GM18519 (cell line): ENCODE measurements at regions not wholly inside any gene's neighbourhood (a gene's known extent, or its start where the extent isn't known, plus 50 kb on each side); places are given as distances from the start of the nearest gene placed in this dataset.

Experiments
- ATAC-seq: cut with Tn5 transposase; IDR thresholded peaks from one replicate; pipeline ENCODE4 v1.9.1; 2021; ENCODE audit warnings: mild to moderate bottlenecking, moderate library complexity; ENCODE audit not compliant: unreplicated experiment, low FRiP score

GRCh38 chr13:107095876-107096275 lies 527.9 kb upstream of the ARGLU1 start:
- ATAC-seq: no peak

GRCh38 chr13:107091861-107092260 lies 523.9 kb upstream of the ARGLU1 start:
- ATAC-seq: no peak

GRCh38 chr13:107091428-107091827 lies 523.5 kb upstream of the ARGLU1 start:
- no peak for ATAC-seq

GRCh38 chr13:107088061-107088460 lies 520.1 kb upstream of the ARGLU1 start:
- no peak for ATAC-seq

- no peak for ATAC-seq
These were observed 511.6 kb upstream of the ARGLU1 start for GRCh38 chr13:107079423-107080049.

- no peak for ATAC-seq
These were observed 510.4 kb upstream of the ARGLU1 start for GRCh38 chr13:107078229-107078765.

GRCh38 chr13:107076801-107077200 lies 508.9 kb upstream of the ARGLU1 start:
- no peak for ATAC-seq

- ATAC-seq: no peak
These were observed 507.6 kb upstream of the ARGLU1 start for GRCh38 chr13:107075576-107075975.

- ATAC-seq: no peak
These were observed 502.9 kb upstream of the ARGLU1 start for GRCh38 chr13:107070792-107071191.

- no peak for ATAC-seq
These were observed 501.3 kb upstream of the ARGLU1 start for GRCh38 chr13:107069108-107069776.

GRCh38 chr13:107067381-107067780 lies 499.4 kb upstream of the ARGLU1 start:
- ATAC-seq: no peak

GRCh38 chr13:107066355-107066754 lies 498.4 kb upstream of the ARGLU1 start:
- no peak for ATAC-seq

- no peak for ATAC-seq
These were observed 497.1 kb upstream of the ARGLU1 start for GRCh38 chr13:107065036-107065435.

- no peak for ATAC-seq
These were observed 489.2 kb upstream of the ARGLU1 start for GRCh38 chr13:107057028-107057631.

GRCh38 chr13:107043021-107043956 lies 475.4 kb upstream of the ARGLU1 start:
- ATAC-seq: no peak

- ATAC-seq: no peak
These were observed 467.8 kb upstream of the ARGLU1 start for GRCh38 chr13:107035778-107036177.

- no peak for ATAC-seq
These were observed 467.2 kb upstream of the ARGLU1 start for GRCh38 chr13:107035186-107035585.

GRCh38 chr13:107034236-107034872 lies 466.4 kb upstream of the ARGLU1 start:
- ATAC-seq: no peak

- ATAC-seq: no peak
These were observed 463.8 kb upstream of the ARGLU1 start for GRCh38 chr13:107031716-107032115.

- no peak for ATAC-seq
These were observed 460.8 kb upstream of the ARGLU1 start for GRCh38 chr13:107028751-107029150.
